WTC11 (cell line): ENCODE measurements at regions not wholly inside any gene's neighbourhood (a gene's known extent, or its start where the extent isn't known, plus 50 kb on each side); places are given as distances from the start of the nearest gene placed in this dataset.

Experiments
- ATAC-seq: fragments of 200-7000 bp; cut with Tn5 transposase; 2 replicates; pipeline ENCODE4 v1.10.0; 2021; ENCODE audit warnings: mild to moderate bottlenecking, moderate library complexity
- CTCF ChIA-PET: fragments of 300-600 bp; sonication (Branson Sonifier 250); formaldehyde crosslinking; loops from one replicate; lab custom pipeline; 2021; ENCODE audit warnings: antibody characterized with exemption; lab: Charles Lee
- POLR2A ChIA-PET: fragments of 350-600 bp; sonication (Branson Sonifier 250); formaldehyde crosslinking; loops from one replicate; lab custom pipeline; 2021; ENCODE audit warnings: antibody characterized with exemption; lab: Charles Lee
- DNase-seq: peaks from one replicate; pipeline ENCODE4 v3.0.0; 2021; ENCODE audit warnings: low spot score
- H3K27ac Mint-ChIP-seq: 2 replicates; pipeline ENCODE4 v1.8.0; 2021; ENCODE audit warnings: mixed read lengths
- H3K27me3 Mint-ChIP-seq: 2 replicates; pipeline ENCODE4 v1.8.0; 2021; ENCODE audit warnings: low read depth, mild to moderate bottlenecking, moderate library complexity, mixed read lengths
- H3K36me3 Mint-ChIP-seq: 2 replicates; pipeline ENCODE4 v1.8.0; 2021; ENCODE audit warnings: mixed read lengths
- H3K4me1 Mint-ChIP-seq: 2 replicates; pipeline ENCODE4 v1.8.0; 2022; ENCODE audit warnings: mixed read lengths
- H3K4me3 Mint-ChIP-seq: 2 replicates; pipeline ENCODE4 v1.8.0; 2021; ENCODE audit warnings: mild to moderate bottlenecking, moderate library complexity, mixed read lengths
- H3K9me3 Mint-ChIP-seq: 2 replicates; pipeline ENCODE4 v1.8.0; 2021; ENCODE audit warnings: mixed read lengths
- ATF1 ChIP-seq: sonication (generic); formaldehyde crosslinking; IDR thresholded peaks from 2 replicates; pipeline ENCODE4 v1.8.1; 2023; ENCODE audit warnings: mild to moderate bottlenecking, moderate library complexity, missing genetic modification reagents
- CBFB ChIP-seq: sonication (generic); formaldehyde crosslinking; IDR thresholded peaks from 2 replicates; pipeline ENCODE4 v1.8.1; 2022; ENCODE audit warnings: mild to moderate bottlenecking, low read depth, missing genetic modification reagents
- ELF4 ChIP-seq: sonication (generic); formaldehyde crosslinking; IDR thresholded peaks from 2 replicates; pipeline ENCODE4 v1.8.1; 2022; ENCODE audit warnings: low read depth, mild to moderate bottlenecking, moderate library complexity, missing genetic modification reagents
- IRF2 ChIP-seq: sonication (generic); formaldehyde crosslinking; IDR thresholded peaks from 2 replicates; pipeline ENCODE4 v1.8.0; 2022; ENCODE audit warnings: low read depth, missing genetic modification reagents, borderline replicate concordance
- NFATC4 ChIP-seq: fragments of 250-450 bp; sonication (Bioruptor Pico); IDR thresholded peaks from 2 replicates; pipeline ENCODE4 v1.9.0; 2021; ENCODE audit warnings: mild to moderate bottlenecking
- NFYB ChIP-seq: sonication (generic); formaldehyde crosslinking; conservative IDR thresholded peaks from 2 replicates; pipeline ENCODE4 v1.8.0; 2022; ENCODE audit warnings: low read depth, missing genetic modification reagents
- RELA ChIP-seq: sonication (generic); formaldehyde crosslinking; IDR thresholded peaks from 2 replicates; pipeline ENCODE4 v1.8.1; 2022; ENCODE audit warnings: missing genetic modification reagents, mild to moderate bottlenecking, borderline replicate concordance
- SMAD4 ChIP-seq: sonication (generic); formaldehyde crosslinking; IDR thresholded peaks from 2 replicates; pipeline ENCODE4 v1.8.0; 2022; ENCODE audit warnings: mild to moderate bottlenecking, missing genetic modification reagents
- TCF7 ChIP-seq: sonication (generic); formaldehyde crosslinking; IDR thresholded peaks from 2 replicates; pipeline ENCODE4 v1.8.0; 2022; ENCODE audit warnings: mild to moderate bottlenecking, low read depth, missing genetic modification reagents, moderate library complexity
- TEAD4 ChIP-seq: sonication (generic); formaldehyde crosslinking; IDR thresholded peaks from 2 replicates; pipeline ENCODE4 v1.8.0; 2022; ENCODE audit warnings: mild to moderate bottlenecking, missing genetic modification reagents
- ZNF671 ChIP-seq: fragments of 250-450 bp; sonication (Bioruptor Pico); IDR thresholded peaks from 2 replicates; pipeline ENCODE4 v1.8.0; 2021; ENCODE audit warnings: mild to moderate bottlenecking
- TF ChIP-seq, protein P1 (sequence below): sonication (generic); formaldehyde crosslinking; IDR thresholded peaks from 2 replicates; pipeline ENCODE4 v1.8.1; 2023; ENCODE audit warnings: mild to moderate bottlenecking, missing genetic modification reagents, borderline replicate concordance
- TF ChIP-seq, protein P2 (sequence below): sonication (generic); formaldehyde crosslinking; IDR thresholded peaks from 2 replicates; pipeline ENCODE4 v1.8.1; 2023; ENCODE audit warnings: mild to moderate bottlenecking, moderate library complexity, missing genetic modification reagents
- TF ChIP-seq, protein P3 (sequence below): fragments of 250-450 bp; sonication (Bioruptor Pico); IDR thresholded peaks from 2 replicates; pipeline ENCODE4 v1.9.0; 2021; ENCODE audit warnings: moderate library complexity, mild to moderate bottlenecking, inconsistent platforms, borderline replicate concordance
- TF ChIP-seq, protein P4 (sequence below): fragments of 250-450 bp; sonication (Bioruptor Pico); IDR thresholded peaks from 2 replicates; pipeline ENCODE4 v1.8.0; 2021; ENCODE audit warnings: mild to moderate bottlenecking
- TF ChIP-seq, protein P5 (sequence below): sonication (generic); formaldehyde crosslinking; IDR thresholded peaks from 2 replicates; pipeline ENCODE4 v1.8.1; 2023; ENCODE audit warnings: mild to moderate bottlenecking, missing genetic modification reagents, moderate library complexity
- TF ChIP-seq, protein P6 (sequence below): sonication (generic); formaldehyde crosslinking; IDR thresholded peaks from 2 replicates; pipeline ENCODE4 v1.8.0; 2022; ENCODE audit warnings: mild to moderate bottlenecking, missing genetic modification reagents

DNA sequence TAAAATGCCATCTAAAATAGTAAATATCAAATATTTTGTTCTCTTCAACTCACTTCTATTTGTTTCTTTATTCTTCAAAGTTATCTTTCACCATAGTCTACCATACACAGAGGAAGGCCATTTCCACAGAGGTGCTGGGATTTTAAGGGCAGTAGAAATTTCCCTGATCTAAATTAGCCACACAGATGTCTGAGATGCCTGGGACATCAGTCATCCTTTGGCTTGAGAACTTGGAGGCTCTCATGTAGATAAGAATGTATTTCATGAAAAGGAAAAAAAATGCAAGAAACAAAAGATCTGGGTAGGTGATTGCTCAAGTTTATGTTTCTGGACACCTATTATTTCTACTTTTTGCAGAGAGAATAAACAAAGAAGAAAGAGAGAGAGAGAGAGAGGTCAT is 1008.2 kb downstream of the NLGN4X start:
- Mint-ChIP-seq H3K9me3 (peaks cover 8% of the 10 kb centered on the region), H3K4me1 (no peaks in the 10 kb centered on the region), H3K4me3 (no peak overlapping the region), H3K27ac (no peak overlapping the region), H3K36me3 (no peaks in the 10 kb centered on the region), H3K27me3 (no peaks in the 10 kb centered on the region)
- no peak for DNase-seq
- TF ChIP-seq, protein P1, sequence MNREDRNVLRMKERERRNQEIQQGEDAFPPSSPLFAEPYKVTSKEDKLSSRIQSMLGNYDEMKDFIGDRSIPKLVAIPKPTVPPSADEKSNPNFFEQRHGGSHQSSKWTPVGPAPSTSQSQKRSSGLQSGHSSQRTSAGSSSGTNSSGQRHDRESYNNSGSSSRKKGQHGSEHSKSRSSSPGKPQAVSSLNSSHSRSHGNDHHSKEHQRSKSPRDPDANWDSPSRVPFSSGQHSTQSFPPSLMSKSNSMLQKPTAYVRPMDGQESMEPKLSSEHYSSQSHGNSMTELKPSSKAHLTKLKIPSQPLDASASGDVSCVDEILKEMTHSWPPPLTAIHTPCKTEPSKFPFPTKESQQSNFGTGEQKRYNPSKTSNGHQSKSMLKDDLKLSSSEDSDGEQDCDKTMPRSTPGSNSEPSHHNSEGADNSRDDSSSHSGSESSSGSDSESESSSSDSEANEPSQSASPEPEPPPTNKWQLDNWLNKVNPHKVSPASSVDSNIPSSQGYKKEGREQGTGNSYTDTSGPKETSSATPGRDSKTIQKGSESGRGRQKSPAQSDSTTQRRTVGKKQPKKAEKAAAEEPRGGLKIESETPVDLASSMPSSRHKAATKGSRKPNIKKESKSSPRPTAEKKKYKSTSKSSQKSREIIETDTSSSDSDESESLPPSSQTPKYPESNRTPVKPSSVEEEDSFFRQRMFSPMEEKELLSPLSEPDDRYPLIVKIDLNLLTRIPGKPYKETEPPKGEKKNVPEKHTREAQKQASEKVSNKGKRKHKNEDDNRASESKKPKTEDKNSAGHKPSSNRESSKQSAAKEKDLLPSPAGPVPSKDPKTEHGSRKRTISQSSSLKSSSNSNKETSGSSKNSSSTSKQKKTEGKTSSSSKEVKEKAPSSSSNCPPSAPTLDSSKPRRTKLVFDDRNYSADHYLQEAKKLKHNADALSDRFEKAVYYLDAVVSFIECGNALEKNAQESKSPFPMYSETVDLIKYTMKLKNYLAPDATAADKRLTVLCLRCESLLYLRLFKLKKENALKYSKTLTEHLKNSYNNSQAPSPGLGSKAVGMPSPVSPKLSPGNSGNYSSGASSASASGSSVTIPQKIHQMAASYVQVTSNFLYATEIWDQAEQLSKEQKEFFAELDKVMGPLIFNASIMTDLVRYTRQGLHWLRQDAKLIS = no peak
- TF ChIP-seq, protein P2, sequence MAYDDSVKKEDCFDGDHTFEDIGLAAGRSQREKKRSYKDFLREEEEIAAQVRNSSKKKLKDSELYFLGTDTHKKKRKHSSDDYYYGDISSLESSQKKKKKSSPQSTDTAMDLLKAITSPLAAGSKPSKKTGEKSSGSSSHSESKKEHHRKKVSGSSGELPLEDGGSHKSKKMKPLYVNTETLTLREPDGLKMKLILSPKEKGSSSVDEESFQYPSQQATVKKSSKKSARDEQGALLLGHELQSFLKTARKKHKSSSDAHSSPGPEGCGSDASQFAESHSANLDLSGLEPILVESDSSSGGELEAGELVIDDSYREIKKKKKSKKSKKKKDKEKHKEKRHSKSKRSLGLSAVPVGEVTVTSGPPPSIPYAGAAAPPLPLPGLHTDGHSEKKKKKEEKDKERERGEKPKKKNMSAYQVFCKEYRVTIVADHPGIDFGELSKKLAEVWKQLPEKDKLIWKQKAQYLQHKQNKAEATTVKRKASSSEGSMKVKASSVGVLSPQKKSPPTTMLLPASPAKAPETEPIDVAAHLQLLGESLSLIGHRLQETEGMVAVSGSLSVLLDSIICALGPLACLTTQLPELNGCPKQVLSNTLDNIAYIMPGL (CRISPR knock-in tag) = no peak
- no peak for TF ChIP-seq ZNF671
- ATAC-seq = no peak
- ChIA-PET CTCF (no interaction called here), POLR2A (no interaction called here)

DNA sequence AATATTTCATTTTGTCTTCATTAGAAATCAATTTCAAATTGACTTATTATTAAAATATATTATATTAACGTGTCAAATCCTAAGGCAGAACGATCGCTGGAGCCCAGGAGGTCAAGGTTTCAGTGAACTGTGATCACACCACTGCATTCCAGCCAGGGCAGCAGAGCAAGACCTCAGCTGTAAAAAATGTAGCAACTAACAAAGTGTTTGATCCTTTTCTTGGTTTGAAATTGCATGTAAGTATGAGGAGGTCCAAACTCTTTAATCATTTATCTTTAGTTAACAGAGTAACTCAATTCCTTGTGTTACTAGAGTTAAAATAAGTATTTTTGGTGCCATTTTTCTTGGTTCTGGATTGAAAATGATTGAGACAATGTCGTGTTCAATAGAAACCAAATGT is 1033.9 kb downstream of the NLGN4X start:
- ATAC-seq (no peak), DNase-seq (no peak)
- Mint-ChIP-seq H3K27me3 (no peaks in the 10 kb centered on the region), H3K4me1 (no peaks in the 10 kb centered on the region), H3K27ac (no peak overlapping the region), H3K36me3 (no peaks in the 10 kb centered on the region), H3K4me3 (no peak overlapping the region), H3K9me3 (no peaks in the 10 kb centered on the region)
- ChIA-PET CTCF (no interaction called here), POLR2A (no interaction called here)
- TF ChIP-seq CBFB (no peak), RELA (CRISPR knock-in tag) (no peak), NFATC4 (CRISPR knock-in tag) (no peak), TCF7 (CRISPR knock-in tag) (no peak), NFYB (no peak), IRF2 (CRISPR knock-in tag) (no peak), ATF1 (CRISPR knock-in tag) (no peak), TEAD4 (no peak), SMAD4 (CRISPR knock-in tag) (no peak)
- TF ChIP-seq, protein P3, sequence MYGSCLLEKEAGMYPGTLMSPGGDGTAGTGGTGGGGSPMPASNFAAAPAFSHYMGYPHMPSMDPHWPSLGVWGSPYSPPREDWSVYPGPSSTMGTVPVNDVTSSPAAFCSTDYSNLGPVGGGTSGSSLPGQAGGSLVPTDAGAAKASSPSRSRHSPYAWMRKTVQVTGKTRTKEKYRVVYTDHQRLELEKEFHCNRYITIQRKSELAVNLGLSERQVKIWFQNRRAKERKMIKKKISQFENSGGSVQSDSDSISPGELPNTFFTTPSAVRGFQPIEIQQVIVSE (CRISPR knock-in tag) = no peak
- TF ChIP-seq, protein P4, sequence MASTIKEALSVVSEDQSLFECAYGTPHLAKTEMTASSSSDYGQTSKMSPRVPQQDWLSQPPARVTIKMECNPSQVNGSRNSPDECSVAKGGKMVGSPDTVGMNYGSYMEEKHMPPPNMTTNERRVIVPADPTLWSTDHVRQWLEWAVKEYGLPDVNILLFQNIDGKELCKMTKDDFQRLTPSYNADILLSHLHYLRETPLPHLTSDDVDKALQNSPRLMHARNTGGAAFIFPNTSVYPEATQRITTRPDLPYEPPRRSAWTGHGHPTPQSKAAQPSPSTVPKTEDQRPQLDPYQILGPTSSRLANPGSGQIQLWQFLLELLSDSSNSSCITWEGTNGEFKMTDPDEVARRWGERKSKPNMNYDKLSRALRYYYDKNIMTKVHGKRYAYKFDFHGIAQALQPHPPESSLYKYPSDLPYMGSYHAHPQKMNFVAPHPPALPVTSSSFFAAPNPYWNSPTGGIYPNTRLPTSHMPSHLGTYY (CRISPR knock-in tag) = no peak
- TF ChIP-seq, protein P5, sequence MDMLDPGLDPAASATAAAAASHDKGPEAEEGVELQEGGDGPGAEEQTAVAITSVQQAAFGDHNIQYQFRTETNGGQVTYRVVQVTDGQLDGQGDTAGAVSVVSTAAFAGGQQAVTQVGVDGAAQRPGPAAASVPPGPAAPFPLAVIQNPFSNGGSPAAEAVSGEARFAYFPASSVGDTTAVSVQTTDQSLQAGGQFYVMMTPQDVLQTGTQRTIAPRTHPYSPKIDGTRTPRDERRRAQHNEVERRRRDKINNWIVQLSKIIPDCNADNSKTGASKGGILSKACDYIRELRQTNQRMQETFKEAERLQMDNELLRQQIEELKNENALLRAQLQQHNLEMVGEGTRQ = no peak

DNA sequence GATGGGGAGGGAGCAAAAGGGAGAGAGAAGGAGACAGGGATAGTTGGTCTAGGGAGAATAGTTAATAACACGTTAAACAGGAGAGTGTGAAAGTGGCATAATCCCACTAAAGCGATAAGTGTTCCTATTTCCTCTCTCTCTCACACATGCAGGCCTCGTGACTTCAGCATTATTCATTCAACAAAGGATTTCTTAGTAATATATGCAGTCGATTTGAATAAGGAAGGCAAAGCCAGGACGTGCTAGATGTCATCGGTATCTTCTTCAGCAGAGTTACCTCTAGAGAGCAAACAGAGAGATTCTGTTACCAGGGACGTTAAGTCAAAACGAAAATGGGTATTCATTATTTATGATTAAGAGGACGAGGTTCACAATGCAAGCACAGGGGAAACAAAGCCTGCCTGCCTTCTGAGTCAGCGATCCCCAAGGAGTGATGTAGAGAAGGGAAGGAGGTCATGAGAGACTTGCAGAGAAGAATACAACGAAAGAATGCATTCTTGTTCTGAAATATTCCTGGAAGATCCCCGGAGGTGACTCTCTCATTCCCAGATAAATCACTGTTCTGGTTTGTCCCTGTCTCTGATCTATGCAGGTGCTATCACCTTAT is 1048.4 kb downstream of the NLGN4X start:
- DNase-seq = no peak
- no peaks in the 10 kb centered on the region for H3K36me3 Mint-ChIP-seq
- H3K27ac Mint-ChIP-seq = no peak overlapping the region
- CTCF ChIA-PET = no interaction called here
- no peaks in the 10 kb centered on the region for H3K9me3 Mint-ChIP-seq
- POLR2A ChIA-PET = no interaction called here
- no peak overlapping the region for H3K4me3 Mint-ChIP-seq
- no peak for ATAC-seq
- TF ChIP-seq TCF7 (CRISPR knock-in tag) = no peak
- TF ChIP-seq, protein P6, sequence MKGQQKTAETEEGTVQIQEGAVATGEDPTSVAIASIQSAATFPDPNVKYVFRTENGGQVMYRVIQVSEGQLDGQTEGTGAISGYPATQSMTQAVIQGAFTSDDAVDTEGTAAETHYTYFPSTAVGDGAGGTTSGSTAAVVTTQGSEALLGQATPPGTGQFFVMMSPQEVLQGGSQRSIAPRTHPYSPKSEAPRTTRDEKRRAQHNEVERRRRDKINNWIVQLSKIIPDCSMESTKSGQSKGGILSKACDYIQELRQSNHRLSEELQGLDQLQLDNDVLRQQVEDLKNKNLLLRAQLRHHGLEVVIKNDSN (CRISPR knock-in tag) = no peak
- TF ChIP-seq CBFB = no peak
- TF ChIP-seq ELF4 (CRISPR knock-in tag) = no peak
- TF ChIP-seq, all 79 proteins: peak for 0
- no peaks in the 10 kb centered on the region for H3K4me1 Mint-ChIP-seq
- no peaks in the 10 kb centered on the region for H3K27me3 Mint-ChIP-seq
